Neural cell (in vitro differentiated cells): ENCODE measurements at regions not wholly inside any gene's neighbourhood (a gene's known extent, or its start where the extent isn't known, plus 50 kb on each side); places are given as distances from the start of the nearest gene placed in this dataset.

ENCODE experiments used
- CTCF ChIP-seq: fragments of 450-650 bp; IDR thresholded peaks from 2 replicates; pipeline ENCODE4 v1.5.1; 2014; ENCODE audit warnings: antibody characterized with exemption, mild to moderate bottlenecking, moderate library complexity; ENCODE audit not compliant: poor library complexity, severe bottlenecking
- EP300 ChIP-seq: fragments of 450-650 bp; conservative IDR thresholded peaks from 2 replicates; pipeline ENCODE4 v1.6.1; 2014; ENCODE audit warnings: antibody characterized with exemption, mild to moderate bottlenecking, moderate library complexity; ENCODE audit not compliant: poor library complexity, severe bottlenecking
- EZH2 ChIP-seq: fragments of 200-600, 300-800 bp; shearing (Covaris generic), sonication (generic); IDR thresholded peaks from 2 replicates; pipeline ENCODE4 v1.6.1; 2014; ENCODE audit warnings: antibody characterized with exemption, low read length, borderline replicate concordance, mild to moderate bottlenecking; ENCODE audit not compliant: insufficient read depth, poor library complexity, severe bottlenecking
- RAD21 ChIP-seq: fragments of 450-650 bp; conservative IDR thresholded peaks from 2 replicates; pipeline ENCODE4 v1.6.1; 2014; ENCODE audit warnings: antibody characterized with exemption, mild to moderate bottlenecking, moderate library complexity
- TF ChIP-seq, protein P1 (sequence below): IDR thresholded peaks from 2 replicates; pipeline ENCODE4 v1.6.1; 2012; ENCODE audit warnings: borderline replicate concordance

GRCh38 chr6:147900247-147900830 lies 391.8 kb downstream of the SAMD5 start:
- TF ChIP-seq EZH2, result no peak
- no peak for TF ChIP-seq EP300
- no peak for TF ChIP-seq CTCF
- TF ChIP-seq RAD21, result no peak
- TF ChIP-seq, protein P1, sequence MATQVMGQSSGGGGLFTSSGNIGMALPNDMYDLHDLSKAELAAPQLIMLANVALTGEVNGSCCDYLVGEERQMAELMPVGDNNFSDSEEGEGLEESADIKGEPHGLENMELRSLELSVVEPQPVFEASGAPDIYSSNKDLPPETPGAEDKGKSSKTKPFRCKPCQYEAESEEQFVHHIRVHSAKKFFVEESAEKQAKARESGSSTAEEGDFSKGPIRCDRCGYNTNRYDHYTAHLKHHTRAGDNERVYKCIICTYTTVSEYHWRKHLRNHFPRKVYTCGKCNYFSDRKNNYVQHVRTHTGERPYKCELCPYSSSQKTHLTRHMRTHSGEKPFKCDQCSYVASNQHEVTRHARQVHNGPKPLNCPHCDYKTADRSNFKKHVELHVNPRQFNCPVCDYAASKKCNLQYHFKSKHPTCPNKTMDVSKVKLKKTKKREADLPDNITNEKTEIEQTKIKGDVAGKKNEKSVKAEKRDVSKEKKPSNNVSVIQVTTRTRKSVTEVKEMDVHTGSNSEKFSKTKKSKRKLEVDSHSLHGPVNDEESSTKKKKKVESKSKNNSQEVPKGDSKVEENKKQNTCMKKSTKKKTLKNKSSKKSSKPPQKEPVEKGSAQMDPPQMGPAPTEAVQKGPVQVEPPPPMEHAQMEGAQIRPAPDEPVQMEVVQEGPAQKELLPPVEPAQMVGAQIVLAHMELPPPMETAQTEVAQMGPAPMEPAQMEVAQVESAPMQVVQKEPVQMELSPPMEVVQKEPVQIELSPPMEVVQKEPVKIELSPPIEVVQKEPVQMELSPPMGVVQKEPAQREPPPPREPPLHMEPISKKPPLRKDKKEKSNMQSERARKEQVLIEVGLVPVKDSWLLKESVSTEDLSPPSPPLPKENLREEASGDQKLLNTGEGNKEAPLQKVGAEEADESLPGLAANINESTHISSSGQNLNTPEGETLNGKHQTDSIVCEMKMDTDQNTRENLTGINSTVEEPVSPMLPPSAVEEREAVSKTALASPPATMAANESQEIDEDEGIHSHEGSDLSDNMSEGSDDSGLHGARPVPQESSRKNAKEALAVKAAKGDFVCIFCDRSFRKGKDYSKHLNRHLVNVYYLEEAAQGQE, result no peak
